GM19043 (cell line): ENCODE measurements at regions not wholly inside any gene's neighbourhood (a gene's known extent, or its start where the extent isn't known, plus 50 kb on each side); places are given as distances from the start of the nearest gene placed in this dataset.
"Not testable (repeated sequence)": the region's sequence is repeated elsewhere in the genome, so short reads cannot be mapped to it uniquely, and the experiment has no call there.

Experiments
- ATAC-seq: cut with Tn5 transposase; IDR thresholded peaks from one replicate; pipeline ENCODE4 v1.9.1; 2021; ENCODE audit warnings: low read depth; ENCODE audit not compliant: unreplicated experiment

GRCh38 chr4:158958489-158959270, 144.2 kb upstream of the RAPGEF2 start:
- ATAC-seq = no peak

GRCh38 chr4:158962393-158962792, 140.5 kb upstream of the RAPGEF2 start:
- no peak for ATAC-seq

GRCh38 chr4:158963282-158963681, 139.6 kb upstream of the RAPGEF2 start:
- ATAC-seq = not testable (repeated sequence)

- no peak for ATAC-seq
Observed at GRCh38 chr4:158964114-158964727, 138.7 kb upstream of the RAPGEF2 start.

- ATAC-seq = no peak
Observed at GRCh38 chr4:158964728-158965124, 138.2 kb upstream of the RAPGEF2 start.

GRCh38 chr4:158965226-158965625, 137.7 kb upstream of the RAPGEF2 start:
- no peak for ATAC-seq

- ATAC-seq = no peak
Observed at GRCh38 chr4:158966091-158966490, 136.8 kb upstream of the RAPGEF2 start.

GRCh38 chr4:158968961-158969360, 133.9 kb upstream of the RAPGEF2 start:
- ATAC-seq = no peak

GRCh38 chr4:158970812-158971211, 132.1 kb upstream of the RAPGEF2 start:
- no peak for ATAC-seq

- ATAC-seq = not testable (repeated sequence)
Observed at GRCh38 chr4:158974438-158974837, 128.4 kb upstream of the RAPGEF2 start.

GRCh38 chr4:158980711-158981110, 122.2 kb upstream of the RAPGEF2 start:
- not testable (repeated sequence) for ATAC-seq

GRCh38 chr4:158991534-158992155, 111.2 kb upstream of the RAPGEF2 start:
- ATAC-seq = no peak

GRCh38 chr4:158993891-158994290, 109.0 kb upstream of the RAPGEF2 start:
- ATAC-seq = no peak

- ATAC-seq = no peak
Observed at GRCh38 chr4:158995040-158995439, 107.8 kb upstream of the RAPGEF2 start.

- ATAC-seq = no peak
Observed at GRCh38 chr4:158995965-158996364, 106.9 kb upstream of the RAPGEF2 start.

- no peak for ATAC-seq
Observed at GRCh38 chr4:158996669-158997074, 106.2 kb upstream of the RAPGEF2 start.

- ATAC-seq = no peak
Observed at GRCh38 chr4:158997660-158998349, 105.1 kb upstream of the RAPGEF2 start.

GRCh38 chr4:158998624-158999023, 104.3 kb upstream of the RAPGEF2 start:
- ATAC-seq = no peak

- ATAC-seq = no peak
Observed at GRCh38 chr4:158999166-158999682, 103.7 kb upstream of the RAPGEF2 start.

- no peak for ATAC-seq
Observed at GRCh38 chr4:158999849-159000248, 103.0 kb upstream of the RAPGEF2 start.

GRCh38 chr4:159002950-159003349, 99.9 kb upstream of the RAPGEF2 start:
- no peak for ATAC-seq
